Activated CD4-positive, alpha-beta T cell treated with anti-CD3 and anti-CD28 coated beads, Interleukin-2, Interleukin-4, amounts not matched to agents 100 ng/mL and 50 ng/mL, durations not matched to agents 16 hours and 8 hours (primary cell): ENCODE measurements at regions not wholly inside any gene's neighbourhood (a gene's known extent, or its start where the extent isn't known, plus 50 kb on each side); places are given as distances from the start of the nearest gene placed in this dataset.

Experiments used
- DNase-seq: peaks from one replicate; pipeline ENCODE4 v3.0.0-alpha.2; 2020; ENCODE audit warnings: low spot score

DNA sequence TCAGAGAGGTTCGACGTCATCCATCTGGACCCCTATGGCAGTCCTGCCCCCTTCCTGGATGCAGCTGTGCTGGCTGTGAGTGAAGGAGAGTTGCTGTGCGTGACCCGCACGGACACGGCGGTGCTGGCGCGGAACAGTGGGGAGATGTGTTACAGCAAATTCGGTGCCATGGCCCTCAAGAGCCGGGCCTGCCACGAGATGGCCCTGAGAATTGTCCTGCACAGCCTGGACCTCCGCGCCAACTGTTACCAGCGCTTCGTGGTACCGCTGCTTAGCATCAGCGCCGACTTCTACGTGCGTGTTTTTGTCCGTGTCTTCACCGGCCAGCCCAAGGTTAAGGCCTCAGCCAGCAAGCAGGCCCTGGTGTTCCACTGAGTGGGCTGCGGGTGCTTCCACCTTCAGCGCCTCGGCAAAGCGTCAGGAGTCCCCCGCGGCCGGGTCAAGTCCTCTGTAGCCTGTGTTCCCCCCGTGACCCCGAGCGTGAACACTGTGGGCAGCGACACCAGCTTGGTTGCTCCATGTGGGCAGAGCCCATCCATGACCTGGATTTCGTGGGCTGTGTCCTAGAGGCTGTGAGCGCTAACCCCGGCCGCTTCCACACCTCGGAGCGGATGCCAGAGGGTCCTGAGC, 186.7 kb upstream of the SLITRK2 start:
- DNase-seq: no peak

DNA sequence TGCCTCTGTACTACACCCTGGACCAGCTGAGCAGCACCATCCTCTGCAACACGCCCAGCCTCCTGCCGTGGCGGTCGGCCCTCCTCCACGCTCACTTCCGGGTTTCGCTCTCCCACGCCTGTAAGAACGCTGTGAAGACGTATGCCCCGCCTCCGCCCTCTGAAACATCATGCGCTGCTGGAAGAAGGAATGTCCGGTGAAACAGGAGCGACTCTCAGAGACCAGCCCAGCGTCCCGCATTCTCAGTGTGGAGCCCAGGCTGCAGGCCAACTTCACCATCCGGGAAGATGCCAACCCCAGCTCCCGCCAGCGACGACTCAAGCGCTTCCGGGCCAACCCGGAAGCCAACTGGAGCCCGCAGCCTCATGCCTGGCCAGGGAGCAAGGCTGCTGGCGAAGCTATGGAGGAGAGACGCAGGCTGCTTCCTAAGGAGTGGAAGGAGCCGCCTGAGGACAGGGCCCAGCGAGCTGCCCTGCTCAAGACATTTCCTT, 186.1 kb upstream of the SLITRK2 start:
- DNase-seq: no peak

DNA sequence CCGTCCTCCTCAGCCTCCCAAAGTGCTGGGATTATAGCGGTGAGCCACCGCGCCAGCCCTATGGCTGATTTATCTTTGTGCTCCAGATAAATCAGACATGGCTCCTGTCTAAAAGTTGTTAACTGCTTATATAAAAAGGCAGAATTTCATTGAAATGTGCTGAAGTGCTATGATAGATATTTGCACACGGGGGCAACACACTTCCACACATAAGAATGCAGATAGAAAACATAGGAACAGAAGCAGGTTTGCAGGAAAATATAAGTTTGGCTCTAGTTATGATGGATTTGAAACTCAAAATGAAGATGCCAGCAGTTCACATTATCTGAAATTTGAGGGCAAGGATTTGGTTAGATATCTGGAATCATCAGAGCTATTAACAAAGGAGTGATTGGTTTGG, 163.1 kb upstream of the SLITRK2 start:
- no peak for DNase-seq

DNA sequence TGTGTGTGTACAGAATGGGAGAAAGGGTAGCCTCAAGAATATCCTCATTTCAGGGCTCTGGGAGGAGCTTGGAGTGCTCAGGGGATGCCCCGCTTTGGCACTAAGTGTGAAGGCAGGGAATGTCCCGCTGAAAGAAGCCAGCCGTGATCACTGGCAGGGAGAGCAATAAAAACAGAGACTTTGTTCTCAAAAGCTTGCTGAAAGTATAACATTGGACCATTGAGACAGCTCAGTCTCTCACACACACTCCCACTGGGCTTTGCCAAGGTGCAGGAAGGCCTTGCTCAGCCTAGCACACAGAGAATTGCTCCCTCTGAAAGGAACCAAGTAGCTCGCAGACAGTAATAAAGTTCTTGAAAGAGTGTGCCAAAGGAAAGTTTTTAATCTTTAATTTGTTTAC, 143.8 kb upstream of the SLITRK2 start:
- no peak for DNase-seq

DNA sequence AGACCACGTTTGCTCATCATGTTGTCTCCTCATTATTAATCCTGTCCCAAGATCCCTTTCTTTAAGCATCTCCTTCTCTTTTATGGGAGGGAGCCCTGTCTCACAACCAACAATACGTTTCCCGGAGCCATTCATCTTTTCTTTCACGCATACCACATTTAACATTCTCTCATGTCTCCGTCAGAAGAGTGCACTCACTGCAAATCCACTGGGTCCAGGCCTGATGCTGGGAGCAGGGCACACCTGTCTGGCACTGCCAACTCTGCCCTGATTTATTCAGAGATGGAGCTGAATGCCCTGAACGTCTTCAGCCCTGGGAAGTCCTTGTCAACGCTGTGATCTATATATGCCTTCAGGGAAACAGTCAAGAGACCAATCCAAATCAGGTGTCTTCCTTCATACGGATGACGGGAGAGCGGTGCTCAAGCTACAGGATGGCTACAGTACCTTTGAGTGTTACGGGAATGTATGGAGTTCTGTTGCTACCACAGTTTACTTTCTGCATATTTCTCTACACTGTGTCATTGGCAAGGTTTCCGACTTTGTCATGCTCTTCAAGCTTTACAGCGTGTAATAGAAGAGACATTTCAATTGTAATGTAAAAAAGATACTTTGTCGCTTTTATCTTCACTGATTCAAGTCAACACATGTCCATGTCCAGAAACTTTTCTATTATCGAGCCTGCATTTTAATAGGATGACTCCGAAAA, 140.4 kb upstream of the SLITRK2 start:
- DNase-seq: no peak

DNA sequence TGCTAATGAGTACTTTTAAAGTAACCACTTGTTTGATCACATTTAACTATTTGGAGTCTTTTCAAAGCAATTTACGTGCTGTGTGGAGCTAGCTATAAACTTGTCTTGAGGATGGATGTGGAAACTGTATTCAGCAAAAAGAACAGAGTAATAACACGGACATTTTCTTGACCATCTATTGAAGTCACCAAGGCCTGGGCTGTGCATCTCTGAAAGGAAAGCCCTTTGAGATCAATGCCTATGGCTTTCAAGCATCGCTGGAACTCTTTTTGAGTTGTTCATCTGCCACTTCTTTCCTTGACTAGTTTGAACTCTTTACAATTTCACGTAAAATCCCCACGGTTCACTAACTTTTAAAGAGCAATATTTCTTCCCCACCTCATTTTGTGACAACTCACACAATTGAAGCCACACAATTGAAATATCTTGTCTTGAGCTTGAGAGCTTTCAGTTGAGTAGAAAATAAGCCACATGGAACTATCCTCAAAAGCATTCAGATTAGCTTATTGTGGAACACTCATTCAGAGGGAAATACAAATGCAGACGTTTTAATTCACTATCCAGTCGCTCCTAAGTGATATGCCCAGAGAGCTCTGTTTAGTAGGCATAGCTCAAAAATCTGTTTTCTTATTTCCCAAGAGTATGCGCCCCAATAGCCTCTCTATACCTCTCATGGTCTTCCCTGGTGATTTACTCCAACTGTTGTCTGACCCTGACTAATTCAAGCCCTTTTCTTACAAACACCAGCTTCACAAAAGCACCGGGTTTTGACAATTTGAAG, 134.9 kb upstream of the SLITRK2 start:
- DNase-seq: no peak

DNA sequence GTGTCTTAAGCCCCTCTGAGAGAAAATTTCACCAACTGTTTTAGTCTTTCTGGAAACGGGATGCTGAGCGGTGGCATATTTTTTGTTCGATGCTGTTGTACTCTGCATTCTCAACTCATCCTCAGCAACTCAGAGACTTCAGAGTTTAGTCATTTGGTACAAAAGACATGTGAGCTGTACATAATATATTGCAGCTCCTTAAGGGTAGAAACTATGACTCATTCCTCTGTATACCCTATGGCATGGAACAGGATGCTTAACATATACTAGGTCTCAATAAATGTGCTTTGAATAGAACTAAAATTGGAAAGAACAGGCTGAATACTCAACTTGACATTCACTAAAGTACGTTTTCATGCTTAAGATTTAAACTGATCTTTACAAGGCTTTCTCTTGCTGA, 130.5 kb upstream of the SLITRK2 start:
- peak; percentile 0 for DNase-seq

DNA sequence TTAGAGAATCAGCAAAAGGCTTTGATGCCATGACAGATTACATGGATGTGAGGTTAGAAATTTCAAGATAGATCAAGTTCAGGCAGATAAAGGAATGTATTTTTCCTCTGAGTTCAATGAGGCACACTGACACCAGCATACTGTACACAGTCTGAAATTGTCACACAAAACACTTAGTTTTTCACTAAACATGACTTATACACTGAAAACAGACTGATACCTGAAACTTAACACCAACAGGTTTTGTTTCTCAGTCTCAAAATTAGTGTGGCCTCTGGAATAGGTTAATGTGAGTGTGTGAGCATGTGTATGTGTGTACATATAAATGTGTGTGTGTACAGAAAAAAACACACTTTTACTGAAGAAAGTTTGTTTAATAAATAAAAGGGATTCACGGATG, 129.9 kb upstream of the SLITRK2 start:
- no peak for DNase-seq

DNA sequence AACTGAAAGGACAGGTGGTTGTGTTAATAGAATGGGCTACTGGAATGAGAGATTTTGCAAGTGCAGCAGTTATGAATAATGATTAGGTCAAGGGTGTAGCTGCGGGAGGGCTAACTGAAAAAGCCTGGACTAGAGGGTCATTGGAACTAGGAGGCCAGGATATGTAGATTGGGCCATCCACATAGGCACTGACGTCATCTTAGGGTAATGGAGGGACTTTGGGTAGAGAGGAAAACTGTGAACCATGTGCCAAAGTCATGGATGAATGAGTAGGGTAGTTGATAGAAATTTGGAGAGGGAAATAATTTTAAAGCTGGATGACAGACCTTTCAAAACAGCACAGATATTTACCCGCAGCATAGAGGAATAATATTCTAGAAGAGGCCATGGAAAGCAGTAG, 123.6 kb upstream of the SLITRK2 start:
- DNase-seq: no peak

DNA sequence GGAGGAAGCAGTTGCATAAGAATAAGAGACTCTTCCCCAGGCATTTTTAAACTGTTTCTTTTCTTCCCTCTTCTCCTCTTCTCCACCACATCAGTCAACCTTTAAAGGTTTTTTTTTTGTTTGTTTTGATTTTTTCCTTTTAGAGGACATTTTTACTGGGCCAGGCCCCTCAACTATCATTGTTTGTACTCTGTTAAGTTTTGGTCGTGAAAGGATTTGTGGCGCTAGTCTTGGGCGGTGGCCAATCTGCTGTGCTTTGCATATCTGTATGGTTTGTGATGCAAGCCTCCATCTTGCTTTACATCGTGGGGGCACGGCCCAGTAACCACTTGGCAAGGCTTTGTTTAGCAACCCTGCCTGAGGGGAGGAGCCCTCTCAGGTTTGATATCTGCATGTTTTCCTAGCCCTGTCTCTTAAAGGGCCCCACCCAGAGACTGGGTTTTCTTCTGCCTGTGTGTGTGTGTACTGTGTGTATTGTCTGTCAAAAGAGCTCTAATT, 101.9 kb upstream of the SLITRK2 start:
- DNase-seq: no peak

DNA sequence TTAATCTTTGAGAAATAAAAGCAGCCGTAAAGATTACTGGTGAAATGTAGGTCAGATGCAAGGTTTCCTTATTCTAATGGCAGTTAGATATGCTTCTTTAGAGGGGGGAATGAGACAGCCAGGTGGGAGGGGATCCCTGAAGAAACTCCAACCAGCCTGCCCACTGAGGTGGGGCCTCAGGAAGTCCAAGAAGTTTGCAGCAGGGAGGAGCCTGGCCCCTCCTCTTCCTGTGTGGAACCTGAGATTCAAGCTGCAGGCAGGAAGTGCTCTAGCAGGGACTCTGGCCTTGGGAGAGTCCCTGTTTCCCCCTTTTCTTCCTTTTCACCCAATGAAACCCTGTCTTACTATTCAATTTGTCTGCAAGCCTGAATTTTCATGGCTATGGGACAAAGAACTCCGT, 101.4 kb upstream of the SLITRK2 start:
- no peak for DNase-seq

DNA sequence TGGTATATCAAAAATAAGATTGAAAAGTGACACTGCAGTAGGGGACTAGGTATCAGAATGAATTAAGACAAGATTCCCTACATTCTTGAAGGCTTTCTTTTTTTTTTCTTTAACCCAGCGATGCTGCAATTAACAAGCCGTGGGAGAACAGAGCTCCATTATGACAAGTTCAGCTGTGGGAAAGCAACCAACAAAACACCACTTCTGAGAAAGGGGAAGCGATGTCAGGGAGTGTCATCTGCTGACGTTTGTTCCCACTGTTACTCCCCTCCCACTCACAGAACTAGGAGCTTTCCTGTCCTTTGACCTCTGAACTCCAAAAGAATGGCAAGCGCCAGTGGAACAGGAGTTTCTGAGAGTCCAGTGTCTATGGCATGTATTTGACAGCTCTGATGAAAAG, 90.2 kb upstream of the SLITRK2 start:
- DNase-seq: no peak

DNA sequence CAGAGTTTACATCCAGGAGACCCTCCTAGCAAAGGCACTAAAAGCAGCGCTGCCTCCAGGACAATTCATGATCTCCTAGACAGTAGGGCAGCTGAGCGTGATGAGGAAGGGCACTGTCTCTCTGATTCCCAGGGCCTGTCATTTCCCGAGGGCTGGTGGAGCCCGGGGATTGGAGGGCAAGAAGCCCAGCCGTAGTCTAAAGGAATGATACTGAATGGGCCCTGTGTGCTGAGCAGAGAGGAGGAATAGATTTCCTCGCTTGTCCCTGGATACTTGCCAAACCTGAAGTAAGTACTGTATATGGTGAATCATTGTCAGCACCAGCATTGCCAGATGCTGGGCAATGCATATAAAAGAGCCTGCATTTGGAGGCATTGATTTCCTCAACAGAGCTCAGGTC, 88.0 kb upstream of the SLITRK2 start:
- no peak for DNase-seq

DNA sequence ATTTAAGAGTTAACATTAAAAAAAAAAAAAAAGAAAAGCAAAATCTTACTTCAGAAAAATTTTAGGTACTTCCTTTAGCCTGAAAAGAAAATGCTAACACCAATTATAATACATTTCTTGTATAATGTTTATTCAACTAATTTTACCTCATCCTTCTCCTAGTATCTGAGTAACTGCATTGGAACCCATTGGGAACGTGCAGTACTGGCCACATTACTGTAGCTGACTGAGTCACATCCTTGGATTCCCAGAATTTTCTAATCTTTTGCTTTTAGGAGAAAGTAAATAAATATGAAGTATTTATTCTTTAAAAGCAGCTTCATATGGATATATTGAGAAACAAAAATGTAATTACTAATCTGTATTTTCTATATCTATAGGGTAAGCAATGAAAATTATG, 82.6 kb upstream of the SLITRK2 start:
- DNase-seq: no peak

DNA sequence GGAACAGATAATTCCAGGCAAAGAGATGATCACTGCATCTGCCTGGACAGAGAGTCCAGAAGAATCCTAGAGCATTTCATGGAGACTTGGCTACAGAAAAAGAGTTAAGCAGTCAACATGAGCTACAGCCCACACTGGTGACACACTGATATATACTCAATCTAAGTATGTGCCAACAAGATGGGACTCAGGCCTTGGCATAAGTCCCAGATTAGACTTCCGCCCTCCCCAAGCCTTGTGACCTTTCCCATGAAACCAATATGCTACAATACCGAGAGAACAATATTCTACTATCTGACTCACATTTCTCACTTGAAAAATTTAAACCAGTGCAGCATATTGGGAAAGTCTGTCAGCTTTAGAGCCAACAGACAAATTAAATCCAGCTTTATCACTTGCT, 65.7 kb upstream of the SLITRK2 start:
- no peak for DNase-seq
